ENCODE measurements at regions not wholly inside any gene's neighbourhood (a gene's known extent, or its start where the extent isn't known, plus 50 kb on each side); places are given as distances from the start of the nearest gene placed in this dataset.

GRCh38 chr6:169005166-169005565, 248.5 kb downstream of the THBS2 start:
- H3K9me2 ChIP-seq (ENCODE audit: insufficient read depth) = no peaks in the 10 kb centered on the region
- no peaks in the 10 kb centered on the region for H4K20me1 ChIP-seq (ENCODE audit: insufficient read depth)
- H3K27me3 ChIP-seq (ENCODE audit: insufficient read depth, low read depth) = peaks cover 41% of the 10 kb centered on the region; the same call in 1 of the 2 replicates
- no peaks in the 10 kb centered on the region for H3F3A ChIP-seq (ENCODE audit: insufficient read depth, low read depth)
- no peak overlapping the region for H3K4me2 ChIP-seq
- no peaks in the 10 kb centered on the region for H3K36me3 ChIP-seq (ENCODE audit: low read depth)
- H3K79me2 ChIP-seq (ENCODE audit: low read depth) = no peaks in the 10 kb centered on the region
- DNase-seq = no peak
- CTCF ChIA-PET = no interaction called here
- H3K4me1 ChIP-seq (replicated peaks; ENCODE audit: insufficient read depth) = no peaks in the 10 kb centered on the region
- TF ChIP-seq EZH2 (IDR thresholded peaks at IDR 0.05; ENCODE audit: low read depth) (no peak), CTCF (conservative IDR thresholded peaks at IDR 0.05) (no peak)
- H3K27ac ChIP-seq = no peak overlapping the region
- no peak overlapping the region for H3K4me3 ChIP-seq
- H3K9me3 ChIP-seq (ENCODE audit: insufficient read depth, low read depth) = no peaks in the 10 kb centered on the region
- no TSS peak for BruUV-seq (replicated peaks)
- no peak overlapping the region for H2AFZ ChIP-seq
- intact Hi-C loops (cut with micrococcal nuclease; ENCODE audit: unreplicated experiment) = no loop called here
- POLR2A ChIA-PET (ENCODE audit: unreplicated experiment) = no interaction called here

GRCh38 chr6:169000022-169000421, 253.6 kb downstream of the THBS2 start:
- intact Hi-C loops (cut with micrococcal nuclease; ENCODE audit: unreplicated experiment) = no loop called here
- POLR2A ChIA-PET (ENCODE audit: unreplicated experiment) = no interaction called here
- no peak for TF ChIP-seq CTCF (conservative IDR thresholded peaks at IDR 0.05)
- TF ChIP-seq EZH2 (IDR thresholded peaks at IDR 0.05; ENCODE audit: low read depth) = no peak
- Histone ChIP-seq H3F3A (ENCODE audit: insufficient read depth, low read depth) (no peaks in the 10 kb centered on the region), H3K9me2 (ENCODE audit: insufficient read depth) (no peaks in the 10 kb centered on the region), H3K27me3 (ENCODE audit: insufficient read depth, low read depth) (peaks cover 64% of the 10 kb centered on the region), H2AFZ (no peak overlapping the region), H3K27ac (no peak overlapping the region), H3K4me1 (replicated peaks; ENCODE audit: insufficient read depth) (no peaks in the 10 kb centered on the region), H4K20me1 (ENCODE audit: insufficient read depth) (no peaks in the 10 kb centered on the region), H3K36me3 (ENCODE audit: low read depth) (no peaks in the 10 kb centered on the region), H3K9me3 (ENCODE audit: insufficient read depth, low read depth) (no peaks in the 10 kb centered on the region), H3K4me3 (no peak overlapping the region), H3K4me2 (no peak overlapping the region), H3K79me2 (ENCODE audit: low read depth) (no peaks in the 10 kb centered on the region)
- CTCF ChIA-PET = no interaction called here
- DNase-seq = no peak
- BruUV-seq (replicated peaks) = no TSS peak

- Histone ChIP-seq H4K20me1 (ENCODE audit: insufficient read depth) (no peaks in the 10 kb centered on the region), H3F3A (ENCODE audit: insufficient read depth, low read depth) (no peaks in the 10 kb centered on the region), H3K4me2 (no peak overlapping the region), H3K9me2 (ENCODE audit: insufficient read depth) (no peaks in the 10 kb centered on the region), H3K27me3 (ENCODE audit: insufficient read depth, low read depth) (peaks cover 62% of the 10 kb centered on the region), H3K79me2 (ENCODE audit: low read depth) (no peaks in the 10 kb centered on the region), H3K36me3 (ENCODE audit: low read depth) (no peaks in the 10 kb centered on the region), H3K4me1 (replicated peaks; ENCODE audit: insufficient read depth) (no peaks in the 10 kb centered on the region), H2AFZ (no peak overlapping the region), H3K27ac (no peak overlapping the region), H3K4me3 (no peak overlapping the region), H3K9me3 (ENCODE audit: insufficient read depth, low read depth) (no peaks in the 10 kb centered on the region)
- ChIA-PET POLR2A (ENCODE audit: unreplicated experiment) (no interaction called here), CTCF (no interaction called here)
- TF ChIP-seq CTCF (conservative IDR thresholded peaks at IDR 0.05) = no peak
- no peak for TF ChIP-seq EZH2 (IDR thresholded peaks at IDR 0.05; ENCODE audit: low read depth)
- no peak for DNase-seq
- BruUV-seq (replicated peaks) = no TSS peak
- intact Hi-C loops (cut with micrococcal nuclease; ENCODE audit: unreplicated experiment) = no loop called here
Observed at GRCh38 chr6:168999392-168999791, 254.3 kb downstream of the THBS2 start.
